ENCODE measurements at regions not wholly inside any gene's neighbourhood (a gene's known extent, or its start where the extent isn't known, plus 50 kb on each side); places are given as distances from the start of the nearest gene placed in this dataset.
"Not testable (repeated sequence)": the region's sequence is repeated elsewhere in the genome, so short reads cannot be mapped to it uniquely, and the experiment has no call there.

DNA sequence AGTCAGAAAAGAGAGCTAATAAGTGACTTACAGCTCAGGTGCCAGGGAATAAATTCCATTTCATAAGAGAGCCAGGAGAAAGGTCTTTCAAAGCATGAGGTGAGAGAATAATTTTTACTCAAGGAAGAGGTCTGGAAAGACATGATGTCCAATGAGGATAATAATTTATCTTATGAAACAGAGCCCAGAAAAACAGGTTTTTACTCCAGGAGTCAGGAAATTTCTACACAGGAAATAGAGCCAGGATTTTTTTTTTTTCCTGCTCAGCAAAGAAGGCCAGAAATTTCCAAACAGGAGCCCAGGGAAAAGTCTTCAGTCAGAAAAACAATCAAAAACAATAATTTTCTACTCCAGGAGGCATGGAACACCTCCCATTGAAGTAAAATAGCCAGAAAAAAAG is 1185.7 kb upstream of the TSPY4 start:
- DNase-seq, result no peak

DNA sequence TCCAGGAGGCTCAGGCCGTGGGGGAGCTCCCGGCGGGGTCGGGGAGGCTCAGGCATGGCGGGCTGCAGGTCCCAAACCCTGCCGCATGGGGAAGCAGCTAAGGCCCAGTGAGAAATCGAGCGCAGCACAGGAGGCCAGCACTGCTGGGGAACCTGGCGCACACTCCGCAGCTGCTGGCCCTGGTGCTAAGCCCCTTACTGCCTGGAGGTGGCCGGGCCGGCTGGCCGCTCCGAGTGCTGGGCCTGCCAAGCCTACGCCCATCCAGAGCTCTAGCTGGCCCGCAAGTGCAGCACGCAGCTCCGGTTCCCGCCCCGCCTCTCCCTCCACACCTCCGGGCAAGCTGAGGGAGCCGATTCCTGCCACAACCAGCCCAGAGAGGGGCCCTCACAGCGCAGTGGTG is 1208.7 kb upstream of the TSPY4 start:
- no peak for DNase-seq

DNA sequence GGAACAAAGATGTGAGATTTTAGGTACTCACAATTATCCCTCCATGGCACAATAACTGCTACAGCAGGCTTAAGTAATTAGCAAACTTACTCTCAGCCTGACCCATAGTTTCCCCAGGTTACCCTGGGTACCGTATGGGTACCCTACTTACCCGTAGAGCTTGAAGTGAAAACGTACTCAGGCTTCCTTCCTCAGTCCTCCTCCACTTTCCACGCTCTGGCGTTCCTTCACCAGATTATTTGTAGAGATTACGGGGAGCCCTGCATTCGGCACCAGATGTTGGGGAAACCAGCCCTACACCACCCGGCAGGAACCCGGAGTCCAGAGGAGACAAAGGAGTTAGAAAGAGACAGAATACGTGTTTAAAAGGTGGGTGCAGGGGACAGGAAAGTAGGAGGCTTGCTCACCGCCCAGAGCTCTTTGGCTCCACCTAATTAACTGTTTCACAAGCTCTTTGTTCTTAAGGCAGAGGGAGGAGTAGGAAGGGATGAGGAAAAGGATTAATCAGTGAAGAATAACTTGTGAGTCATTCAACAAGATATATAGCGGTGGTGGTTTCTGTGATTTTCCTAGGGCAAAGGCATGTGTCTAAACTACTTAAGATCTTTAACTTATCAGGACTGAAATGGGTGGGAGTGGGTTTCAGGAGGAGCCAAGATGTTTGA is 1211.2 kb upstream of the TSPY4 start:
- no peak for DNase-seq

DNA sequence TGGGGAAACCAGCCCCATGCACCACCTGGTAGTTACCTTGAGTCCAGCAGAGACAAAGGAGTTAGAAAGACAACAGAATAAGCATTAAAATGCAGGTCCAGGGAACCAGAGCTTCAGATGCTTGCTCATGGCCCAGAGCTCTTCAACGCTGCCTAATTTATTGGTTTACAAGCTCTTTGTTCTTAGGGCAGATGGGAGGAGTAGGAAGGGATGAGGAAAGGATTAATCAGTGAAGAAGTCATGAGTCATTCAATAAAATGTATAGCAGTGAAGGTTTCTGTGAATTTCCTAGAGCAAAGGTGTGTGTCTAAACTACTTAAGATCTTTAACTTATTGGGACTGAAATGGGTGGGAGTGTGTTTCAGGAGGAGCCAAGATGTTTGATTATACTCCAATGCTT is 1210.3 kb upstream of the AMELY start:
- DNase-seq, result no peak

DNA sequence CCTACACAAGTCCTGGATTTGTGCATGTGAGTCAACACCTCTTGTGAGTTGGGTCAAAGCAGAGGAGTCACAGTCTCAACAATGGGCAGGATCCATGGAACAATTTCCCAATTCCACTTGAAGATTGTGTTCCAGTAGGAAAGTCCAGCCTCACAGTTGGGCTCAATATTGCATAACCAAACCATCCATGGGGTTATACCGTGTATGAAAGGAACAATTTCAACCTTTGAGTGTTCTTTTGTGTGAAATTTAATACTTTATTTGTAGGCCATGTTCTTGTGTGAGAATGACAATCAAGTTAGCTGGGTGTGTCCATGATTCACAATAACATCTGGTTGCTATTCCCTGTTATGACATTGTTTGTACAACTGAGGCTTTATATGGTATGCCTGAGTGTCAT is 1182.9 kb upstream of the AMELY start:
- no peak for DNase-seq

DNA sequence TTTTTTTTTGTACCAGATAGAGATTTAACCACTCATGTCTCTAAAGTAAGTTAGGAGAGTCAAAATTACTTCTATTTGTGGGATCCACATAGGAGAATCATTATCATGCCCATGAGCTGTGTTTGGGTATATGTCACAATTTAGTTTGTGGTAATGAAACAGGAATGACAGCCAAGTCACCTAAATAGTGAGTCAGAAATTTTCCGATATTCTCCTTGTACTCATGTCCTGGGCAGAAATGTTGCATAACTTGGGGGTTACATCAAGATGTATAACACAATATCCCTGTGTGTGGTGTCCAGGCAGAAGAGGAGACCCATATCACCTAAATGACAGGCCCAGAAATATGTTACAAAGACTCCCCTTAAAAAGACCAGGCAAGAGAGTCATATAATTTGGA is 1181.4 kb upstream of the AMELY start:
- no peak for DNase-seq

DNA sequence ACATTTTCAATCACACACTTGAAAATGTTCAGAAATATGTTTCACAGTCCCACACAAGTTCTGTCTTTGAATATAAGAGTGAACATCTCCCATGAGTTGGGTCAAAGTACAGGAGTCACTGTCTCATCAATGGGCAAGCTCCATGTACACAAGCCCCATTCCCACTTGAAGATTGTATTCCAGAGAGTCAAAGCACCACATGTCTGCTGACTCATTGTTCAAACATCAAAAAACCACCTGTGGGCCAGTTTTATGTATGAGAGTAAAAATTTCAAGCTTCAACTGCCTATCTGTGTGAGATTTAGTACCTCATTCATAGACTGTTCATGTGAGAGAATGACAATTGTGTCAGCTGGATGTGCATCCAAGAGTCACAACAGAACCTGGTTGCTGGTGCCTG is 1174.4 kb upstream of the AMELY start:
- no peak for DNase-seq

DNA sequence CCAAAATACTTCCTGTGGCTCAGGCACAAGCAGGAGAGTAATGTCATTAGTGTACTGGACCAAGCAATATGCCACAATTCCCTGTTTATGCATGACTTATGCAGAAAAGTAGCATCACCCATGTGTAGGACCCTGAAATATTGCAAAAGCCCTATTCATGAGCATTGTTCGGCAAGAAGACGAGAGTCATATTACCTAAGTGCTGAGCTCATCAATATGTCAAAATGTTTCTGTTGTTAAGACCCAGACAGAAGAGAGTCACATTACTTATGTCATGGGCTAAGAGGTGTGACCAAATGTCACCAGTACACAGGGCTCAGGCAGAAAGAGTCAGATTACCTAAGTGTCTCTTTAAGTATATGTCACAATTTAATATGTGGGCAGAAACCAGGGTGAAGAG is 1172.6 kb upstream of the AMELY start:
- DNase-seq, result no peak

DNA sequence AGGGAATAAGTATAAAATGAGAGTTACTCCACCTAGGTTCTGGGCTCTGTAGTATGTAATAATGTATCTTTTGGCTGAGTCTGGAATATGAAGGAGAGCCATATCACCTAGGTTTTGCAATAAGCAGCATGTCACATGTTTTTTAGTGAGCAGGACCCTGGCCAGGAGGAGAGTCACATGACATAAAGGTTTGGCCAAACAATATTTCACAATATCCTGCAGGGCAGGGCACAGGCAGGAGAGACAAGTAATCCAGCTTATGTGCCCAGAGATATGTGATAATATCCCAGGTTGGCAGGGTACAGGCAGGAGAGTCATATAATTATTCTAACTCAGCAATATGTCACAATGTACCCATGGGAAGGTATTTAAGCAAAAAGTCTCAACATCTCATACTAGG is 1169.6 kb upstream of the AMELY start:
- no peak for DNase-seq

DNA sequence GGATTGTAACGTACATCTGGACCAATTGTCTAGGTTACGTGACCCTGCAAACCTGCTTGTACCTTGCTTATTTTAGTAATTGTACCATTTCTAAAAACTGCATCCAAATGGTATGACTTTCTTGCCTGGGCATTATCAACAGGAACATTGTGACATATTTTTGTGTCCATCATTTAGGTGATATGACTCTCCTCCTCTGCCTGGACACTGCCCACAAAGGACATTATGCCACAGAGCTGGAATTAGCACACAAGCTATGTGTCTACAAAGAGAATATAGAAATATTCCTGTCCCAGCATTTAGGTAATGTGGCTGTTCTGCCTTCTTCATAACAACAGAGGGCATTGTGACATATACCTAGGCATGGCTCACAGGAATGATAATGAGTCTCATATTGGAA is 1153.7 kb upstream of the AMELY start:
- DNase-seq, result no peak

DNA sequence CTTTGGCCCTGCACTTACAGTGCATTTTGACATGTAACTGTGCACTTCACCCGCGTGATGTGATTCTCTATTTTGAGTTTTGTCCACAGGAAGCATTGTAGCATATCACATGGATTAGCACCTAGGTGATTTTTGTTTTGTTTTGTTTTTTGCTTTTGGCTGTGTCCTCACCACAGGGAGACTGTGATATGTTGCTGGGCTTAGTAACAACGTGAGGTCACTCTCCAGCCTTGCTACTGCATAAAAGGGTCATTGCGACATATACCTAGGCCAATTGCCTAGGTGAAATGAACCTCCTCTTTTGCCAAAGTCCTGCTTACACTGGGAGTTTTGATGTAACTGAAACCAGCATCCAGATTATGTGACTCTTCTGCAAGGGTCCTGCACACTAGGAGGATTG is 1152.9 kb upstream of the AMELY start:
- DNase-seq, result no peak

DNA sequence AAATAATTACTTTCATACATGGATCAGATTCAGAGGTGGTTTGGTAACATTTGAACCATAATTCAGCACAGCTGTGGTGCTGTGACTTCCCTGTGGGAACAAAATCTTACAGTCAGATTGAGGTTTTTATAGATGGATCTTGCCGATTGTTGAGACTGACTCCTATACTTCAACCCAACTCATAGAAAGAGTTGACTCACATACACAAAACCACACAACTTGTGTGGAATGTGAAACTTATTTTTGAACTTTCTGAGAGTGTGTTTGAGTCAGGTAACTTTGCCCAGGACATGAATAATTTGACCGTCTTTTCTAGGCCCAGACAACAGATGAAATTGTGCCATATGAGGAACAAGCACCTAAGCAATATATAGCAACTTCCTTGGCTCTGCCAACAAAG is 1152.4 kb upstream of the AMELY start:
- no peak for DNase-seq

DNA sequence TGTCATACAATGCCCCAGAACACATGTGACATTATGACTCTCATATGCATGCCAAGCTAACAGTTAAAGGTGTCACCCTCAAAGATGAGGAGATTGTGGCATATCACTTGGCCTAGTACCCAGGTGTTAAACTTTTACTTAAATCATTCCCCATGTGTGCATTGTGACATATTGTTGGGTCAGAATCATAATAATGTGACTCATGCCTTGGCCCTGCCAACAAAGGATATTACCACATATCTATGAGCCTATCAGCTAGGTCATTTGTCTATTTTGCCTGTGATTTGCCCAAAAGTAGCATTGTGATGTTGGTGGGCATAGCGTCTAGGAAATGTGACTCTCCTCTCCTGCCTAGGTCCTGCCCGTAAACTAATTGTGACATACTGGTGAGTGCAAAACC is 1147.1 kb upstream of the AMELY start:
- DNase-seq, result no peak

DNA sequence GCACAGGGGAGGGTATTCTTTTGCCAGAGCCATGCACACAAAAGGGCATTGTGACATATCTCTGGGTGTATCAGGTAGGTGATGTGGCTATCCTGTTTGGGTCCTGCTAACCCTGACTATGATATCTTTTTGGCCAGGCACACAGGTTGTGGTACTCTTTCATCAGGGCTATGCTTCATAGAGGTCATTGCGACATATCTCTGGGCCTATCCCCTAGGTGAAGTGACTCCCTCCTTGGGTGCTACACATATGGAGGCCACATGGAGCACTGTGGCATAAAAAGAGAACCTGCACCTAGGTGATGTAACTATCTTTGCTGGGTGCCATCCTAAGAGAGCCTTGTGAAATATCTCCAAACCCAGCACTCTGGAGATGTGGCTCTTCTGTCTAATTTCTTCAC is 1139.8 kb upstream of the AMELY start:
- no peak for DNase-seq

DNA sequence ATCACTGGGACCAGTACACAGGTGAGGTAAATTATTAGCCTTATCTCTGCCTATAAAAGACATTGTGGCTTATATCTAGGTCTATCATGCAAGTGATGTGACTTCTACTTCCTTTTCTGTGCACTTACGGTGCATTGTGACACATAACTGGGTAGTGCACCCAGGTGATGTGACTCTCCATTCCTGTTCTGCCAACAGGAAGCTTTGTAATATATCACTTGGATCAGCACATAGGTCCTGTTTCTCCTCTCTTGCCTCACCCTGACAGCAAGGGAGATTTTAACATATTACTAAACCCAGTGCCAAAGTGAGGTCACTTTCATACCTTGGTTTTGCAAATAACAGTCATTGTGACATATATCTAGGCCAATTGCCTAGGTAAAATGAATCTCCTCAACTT is 1129.7 kb upstream of the AMELY start:
- DNase-seq, result no peak

DNA sequence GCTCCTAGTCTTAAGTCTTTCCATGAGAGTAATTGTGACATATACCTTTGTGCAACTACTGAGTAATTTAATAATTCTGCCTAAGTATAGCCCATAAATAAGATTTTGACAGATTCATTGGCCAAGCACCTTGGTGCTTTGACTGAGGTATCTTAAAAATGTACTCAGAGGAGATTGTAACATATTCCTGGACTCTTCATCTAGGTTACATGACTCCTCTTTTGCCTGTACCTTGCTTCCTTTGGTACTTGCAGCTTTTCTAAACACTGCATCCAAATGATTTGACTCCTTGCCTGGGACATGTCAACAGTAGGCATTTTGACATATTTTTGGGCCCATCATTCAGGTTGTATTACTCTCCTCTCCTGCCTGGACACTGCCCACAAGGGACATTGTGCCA is 1125.0 kb upstream of the AMELY start:
- DNase-seq, result no peak

DNA sequence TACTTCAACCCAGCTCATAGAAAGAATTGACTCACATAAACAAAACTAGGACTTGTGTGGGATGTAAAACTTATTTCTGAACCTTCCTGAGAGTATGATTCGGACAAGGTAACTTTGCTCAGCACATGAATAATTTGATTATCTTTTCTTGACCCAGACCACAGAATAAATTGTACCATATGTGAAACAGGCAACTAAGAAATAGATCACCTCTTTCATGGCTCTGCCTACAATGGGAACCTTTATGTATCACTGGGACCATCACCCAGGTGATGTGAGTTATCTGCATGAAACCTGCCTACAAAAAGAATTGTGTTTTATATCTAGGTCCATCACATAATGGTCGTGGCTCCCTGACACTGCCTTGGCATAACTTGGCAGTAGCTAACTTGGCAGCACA is 1124.1 kb upstream of the AMELY start:
- DNase-seq, result no peak

DNA sequence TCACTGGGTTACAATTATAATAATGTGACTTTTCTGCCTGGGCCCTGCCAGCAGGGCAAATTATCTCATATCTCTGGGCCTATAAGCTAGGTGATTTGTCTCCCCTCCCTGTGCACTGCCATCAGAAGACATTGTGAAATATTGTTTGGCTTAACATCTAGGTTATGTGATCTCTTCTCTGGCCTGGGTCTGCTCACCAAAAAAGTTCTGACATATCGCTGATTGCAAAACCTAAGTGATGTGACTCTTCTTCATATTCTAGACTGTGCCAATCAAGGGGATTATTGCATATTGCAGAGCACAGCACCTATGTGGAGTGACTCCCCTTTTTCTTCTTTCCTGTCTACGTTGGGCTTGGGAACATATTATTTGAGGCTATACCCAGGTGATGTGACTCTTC is 1123.1 kb upstream of the AMELY start:
- no peak for DNase-seq

DNA sequence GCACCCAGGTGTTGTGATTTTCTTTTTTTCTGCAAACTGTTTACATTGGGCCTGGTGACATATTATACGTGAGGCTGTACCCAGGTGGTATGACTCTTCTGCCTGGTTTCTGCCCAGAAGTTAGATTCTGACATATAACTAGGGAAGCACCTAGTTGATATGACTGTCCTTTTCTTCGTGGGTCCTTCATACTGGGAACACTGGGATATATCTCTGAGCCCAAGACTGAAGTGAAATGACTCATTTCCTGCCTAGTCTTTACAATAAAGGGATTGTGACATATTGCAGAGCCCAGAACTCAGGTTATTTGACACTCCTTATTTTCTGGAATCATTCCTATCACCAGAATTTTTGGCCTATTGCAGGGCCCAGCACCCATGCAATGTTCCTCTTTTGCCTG is 1121.6 kb upstream of the AMELY start:
- DNase-seq, result no peak

DNA sequence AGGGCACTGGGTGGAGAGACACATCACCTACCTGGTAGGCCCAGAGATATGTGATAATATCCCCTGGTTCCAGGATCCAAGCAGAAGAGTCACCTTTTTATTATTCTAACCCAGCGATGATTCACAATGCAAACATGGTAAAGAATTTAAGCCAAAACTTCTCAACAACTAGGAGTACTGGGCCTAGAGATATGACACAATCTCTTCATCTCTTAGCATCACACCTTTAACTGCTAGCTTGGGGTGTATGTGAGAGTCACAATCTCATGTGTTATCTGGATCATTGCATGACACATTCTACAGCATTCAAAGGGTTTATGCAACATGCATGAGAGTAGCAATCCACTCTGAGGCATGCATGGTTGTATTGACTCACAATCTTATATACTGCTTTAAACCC is 1109.0 kb upstream of the AMELY start:
- no peak for DNase-seq

DNA sequence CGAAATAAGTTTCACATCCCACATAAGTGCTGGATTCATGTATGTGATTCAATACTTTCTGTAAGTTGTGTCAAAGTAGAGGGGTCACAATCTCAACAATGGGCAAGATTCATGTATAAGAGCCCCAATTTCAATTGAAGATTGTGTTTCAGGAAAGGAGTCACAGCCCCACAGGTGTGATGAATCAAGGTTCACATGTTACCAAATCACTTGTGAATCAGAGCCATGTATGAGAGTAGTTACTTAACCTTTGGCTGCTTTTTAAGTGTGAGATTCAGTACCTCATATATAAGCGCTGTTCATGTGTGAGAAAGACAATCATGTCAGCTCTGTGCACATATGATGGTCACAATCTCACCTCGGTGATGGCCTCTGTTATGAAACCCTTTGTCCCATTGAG is 1100.0 kb upstream of the AMELY start:
- no peak for DNase-seq

DNA sequence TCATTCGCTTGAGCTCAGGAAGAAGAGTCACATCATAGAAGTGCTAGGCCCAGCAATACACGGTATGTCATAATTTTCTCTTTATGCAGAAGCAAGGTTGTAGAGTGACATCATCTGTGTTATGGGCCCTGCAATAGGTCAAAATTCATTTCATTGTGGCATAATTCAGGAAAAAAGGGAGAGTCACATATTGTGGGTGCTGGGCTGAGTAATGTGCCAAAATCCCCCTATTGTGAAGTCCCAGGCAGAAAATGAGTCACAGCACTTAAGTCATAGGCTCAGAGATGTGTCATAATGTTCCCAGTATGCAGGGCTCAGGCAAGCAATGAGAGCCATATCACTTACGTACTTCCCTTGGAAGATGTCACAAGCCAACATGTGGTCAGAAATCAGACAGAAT is 1092.6 kb upstream of the AMELY start:
- peak in 2 of 5 experiments; percentile 0 to 3 for DNase-seq

DNA sequence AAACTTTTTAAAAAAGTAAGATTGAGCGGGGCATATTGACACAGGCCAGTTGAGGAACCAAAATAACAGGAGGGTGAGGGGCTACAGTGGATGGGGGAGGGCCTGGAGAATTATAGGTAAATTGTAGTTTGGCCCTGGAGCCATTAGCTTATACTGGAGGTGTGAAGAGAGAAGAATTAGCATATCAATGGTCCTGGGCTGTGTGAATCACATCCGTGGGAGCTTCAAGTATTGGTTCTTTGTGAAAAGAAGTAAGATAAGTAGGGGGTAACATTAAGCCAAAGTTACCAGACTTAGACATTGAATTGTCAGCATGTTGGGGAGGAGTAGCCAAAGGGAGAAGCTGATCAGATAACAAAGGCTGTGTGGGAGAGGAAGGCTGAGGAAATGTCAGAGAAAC is 1085.2 kb upstream of the AMELY start:
- DNase-seq, result no peak

DNA sequence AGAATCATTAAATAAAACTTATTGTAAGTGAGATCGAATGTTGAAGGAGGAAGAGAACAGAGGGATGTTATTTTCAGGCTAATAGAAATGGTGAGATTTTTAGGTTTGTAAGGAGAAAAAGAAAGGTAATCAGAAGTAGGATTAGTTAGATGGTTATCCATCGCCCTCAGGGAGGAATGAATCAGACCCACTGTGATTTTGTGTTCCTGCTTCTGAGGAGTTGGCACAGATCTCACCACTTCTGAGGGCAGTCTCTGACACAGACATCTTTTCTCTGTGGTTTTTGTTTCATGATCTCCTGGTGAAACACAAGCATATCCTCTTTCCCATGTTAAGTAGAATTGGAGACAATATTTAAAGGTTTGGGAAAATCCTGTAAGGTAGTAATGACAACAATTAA is 1083.2 kb upstream of the AMELY start:
- DNase-seq, result not testable (repeated sequence)

DNA sequence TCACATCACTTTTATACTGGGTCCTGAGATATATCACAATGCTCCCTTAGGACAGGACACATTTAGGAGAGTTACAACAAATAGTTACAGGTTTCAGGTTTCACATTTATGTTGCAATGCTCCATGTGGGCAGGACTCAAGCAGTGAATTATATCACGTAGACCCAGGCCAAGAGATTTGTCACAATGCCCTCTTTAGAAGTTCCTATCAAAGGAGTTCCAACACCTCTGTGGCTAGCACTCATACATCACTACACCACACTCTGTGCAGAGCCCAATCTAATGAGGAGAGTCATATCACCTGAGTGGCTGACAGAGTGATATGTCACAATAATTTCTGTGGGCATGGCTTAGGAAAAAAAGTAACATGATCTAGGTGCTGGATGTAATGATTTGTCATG is 1068.2 kb upstream of the AMELY start:
- no peak for DNase-seq

DNA sequence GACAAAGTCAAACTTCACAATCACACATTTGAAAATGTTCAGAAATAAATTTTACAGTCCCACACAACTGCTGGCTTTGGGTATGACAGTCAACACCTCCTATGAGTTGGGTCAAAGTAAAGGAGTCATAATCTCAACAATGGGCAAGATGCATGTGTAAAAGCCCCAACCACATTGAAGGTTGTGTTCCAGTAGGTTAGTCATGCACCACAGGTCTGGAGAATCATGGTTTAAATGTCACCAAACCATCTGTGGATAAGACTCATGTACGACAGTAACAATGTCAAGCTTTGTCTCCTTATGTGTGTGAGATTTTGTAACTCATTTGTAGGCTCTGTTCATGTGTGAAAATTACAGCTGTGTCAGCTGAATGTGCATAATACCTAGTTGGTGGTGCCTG is 1065.7 kb upstream of the AMELY start:
- no peak for DNase-seq
